Left kidney (tissue), 1 donor: ENCODE measurements at regions not wholly inside any gene's neighbourhood (a gene's known extent, or its start where the extent isn't known, plus 50 kb on each side); places are given as distances from the start of the nearest gene placed in this dataset.
"Not testable (repeated sequence)": the region's sequence is repeated elsewhere in the genome, so short reads cannot be mapped to it uniquely, and the experiment has no call there.

ENCODE experiments used
- DNase-seq: peaks from one replicate; pipeline ENCODE4 v3.0.0-alpha.2; 2013

GRCh38 chr4:154982187-154983047 lies 201.3 kb downstream of the RBM46 start:
- peak; percentile 58 for DNase-seq

DNA sequence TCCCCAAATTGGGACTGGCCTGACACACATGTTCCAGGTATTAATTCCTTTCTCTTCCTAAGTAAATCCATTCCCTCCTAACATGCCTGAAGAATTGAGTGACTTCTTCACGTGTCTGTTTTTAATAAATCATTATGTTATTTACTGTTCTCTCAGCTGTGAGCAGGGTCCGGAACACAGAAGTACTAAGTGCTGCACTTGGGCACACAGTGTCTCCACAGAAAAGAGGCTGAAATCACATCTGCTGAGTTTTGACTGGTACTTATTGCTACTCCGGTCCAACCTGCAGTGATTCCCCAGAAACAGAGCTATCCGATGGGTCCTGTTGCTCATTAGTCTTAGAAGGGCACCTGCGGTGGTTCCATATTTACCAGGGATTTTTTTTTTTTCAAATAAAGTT lies 202.6 kb downstream of the RBM46 start:
- no peak for DNase-seq

DNA sequence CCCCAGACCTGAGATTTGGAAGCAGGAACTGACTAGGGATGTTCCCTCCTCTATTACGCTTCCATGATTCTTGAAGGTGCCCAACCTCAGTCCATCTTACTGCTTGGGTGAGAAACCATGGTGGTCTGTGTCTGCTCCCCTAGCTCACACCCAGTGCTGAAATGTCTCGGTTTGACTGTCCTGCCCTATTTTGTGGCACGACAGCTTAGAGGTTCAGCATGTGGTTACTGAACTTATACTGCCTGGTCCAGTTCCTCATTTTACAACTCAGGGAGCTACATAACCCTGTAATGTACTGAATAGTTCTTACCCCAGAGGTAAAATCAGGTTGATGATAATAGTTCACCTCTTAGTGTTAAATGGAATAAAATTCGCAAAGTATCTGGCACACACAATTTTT lies 203.1 kb downstream of the RBM46 start:
- no peak for DNase-seq

GRCh38 chr4:154984616-154985015 lies 203.5 kb downstream of the RBM46 start:
- DNase-seq: no peak

GRCh38 chr4:154985673-154986072 lies 204.6 kb downstream of the RBM46 start:
- DNase-seq: no peak

DNA sequence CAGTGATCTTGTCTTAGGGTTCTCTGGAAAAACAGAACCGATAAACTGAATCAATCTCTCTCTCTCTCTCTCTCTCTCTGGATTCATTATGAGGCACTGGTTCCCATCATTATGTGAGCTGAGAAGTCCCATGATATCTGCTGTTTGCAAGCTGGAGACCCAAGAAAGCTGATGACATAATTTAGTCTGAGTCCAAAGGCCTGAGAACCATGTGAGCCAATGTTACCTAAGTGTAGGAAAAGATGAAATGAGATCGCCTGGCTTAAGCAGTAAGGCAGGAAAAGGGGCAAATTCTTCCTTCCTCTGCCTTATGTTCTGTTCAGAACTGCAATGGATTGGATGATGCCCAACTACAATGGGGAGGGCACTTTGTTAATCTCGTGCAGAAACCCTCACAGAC lies 207.4 kb downstream of the RBM46 start:
- no peak for DNase-seq

GRCh38 chr4:154989511-154989910 lies 208.4 kb downstream of the RBM46 start:
- DNase-seq: no peak

- not testable (repeated sequence) for DNase-seq
Observed at GRCh38 chr4:154997866-154998265, 210.6 kb upstream of the NPY2R start.

GRCh38 chr4:154998284-154998683 lies 210.2 kb upstream of the NPY2R start:
- no peak for DNase-seq

DNA sequence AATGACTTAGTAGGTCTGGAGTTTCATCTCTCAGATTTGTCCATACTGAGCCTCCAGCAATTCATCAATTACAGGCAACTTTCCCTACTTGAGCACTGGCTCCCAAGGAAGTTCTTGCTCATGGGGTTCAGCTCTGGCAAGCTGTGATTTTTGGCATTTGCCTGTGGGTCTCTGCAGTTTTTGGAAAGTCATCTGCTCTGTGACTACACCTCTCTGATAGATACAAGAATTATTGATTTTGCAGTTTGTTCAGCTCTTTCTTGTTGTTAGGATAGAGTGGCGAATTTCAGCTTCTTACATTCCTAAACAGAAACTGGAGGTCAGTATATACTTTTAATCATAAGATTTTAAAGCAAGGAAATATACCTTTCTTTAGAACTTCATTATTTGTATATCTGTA lies 209.7 kb upstream of the NPY2R start:
- DNase-seq: no peak

GRCh38 chr4:154999950-155000578 lies 208.4 kb upstream of the NPY2R start:
- no peak for DNase-seq

- no peak for DNase-seq
Observed at GRCh38 chr4:155001251-155001650, 207.2 kb upstream of the NPY2R start.

DNA sequence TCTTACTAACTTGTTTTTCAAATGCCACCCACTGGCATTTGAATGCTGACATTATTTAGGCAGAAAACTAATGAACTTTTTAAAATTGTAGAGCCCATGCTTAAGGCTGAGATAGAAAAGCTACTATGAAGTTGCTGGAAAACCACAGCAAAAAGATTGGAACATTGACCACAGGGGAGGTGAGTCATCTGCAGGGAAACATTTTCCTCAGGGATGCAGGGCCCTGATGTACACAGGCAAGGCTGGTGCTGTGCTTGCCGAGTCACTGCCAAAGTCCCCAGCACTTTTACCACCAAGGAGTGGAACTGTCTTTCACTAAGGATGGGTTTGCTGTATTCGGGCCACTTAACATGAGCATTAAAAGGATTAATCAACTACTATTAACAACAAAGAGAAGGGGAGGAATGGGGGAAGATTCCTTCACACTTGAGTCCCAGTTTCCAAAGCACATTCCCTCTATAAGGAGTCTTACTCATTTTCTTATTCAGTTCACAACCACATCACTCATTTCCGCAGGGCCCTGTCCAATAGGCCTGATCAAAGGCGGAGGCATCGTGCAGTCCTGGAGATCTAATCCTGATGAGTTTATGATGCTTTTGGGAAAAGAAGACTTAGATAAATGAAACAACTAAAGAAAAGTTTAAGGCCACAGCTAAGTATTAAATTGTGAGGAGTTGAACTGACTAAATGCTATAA lies 202.9 kb upstream of the NPY2R start:
- no peak for DNase-seq

GRCh38 chr4:155007660-155008176 lies 200.7 kb upstream of the NPY2R start:
- no peak for DNase-seq

GRCh38 chr4:155008389-155008788 lies 200.0 kb upstream of the NPY2R start:
- DNase-seq: no peak

- DNase-seq: no peak
Observed at GRCh38 chr4:155009288-155009687, 199.1 kb upstream of the NPY2R start.

DNA sequence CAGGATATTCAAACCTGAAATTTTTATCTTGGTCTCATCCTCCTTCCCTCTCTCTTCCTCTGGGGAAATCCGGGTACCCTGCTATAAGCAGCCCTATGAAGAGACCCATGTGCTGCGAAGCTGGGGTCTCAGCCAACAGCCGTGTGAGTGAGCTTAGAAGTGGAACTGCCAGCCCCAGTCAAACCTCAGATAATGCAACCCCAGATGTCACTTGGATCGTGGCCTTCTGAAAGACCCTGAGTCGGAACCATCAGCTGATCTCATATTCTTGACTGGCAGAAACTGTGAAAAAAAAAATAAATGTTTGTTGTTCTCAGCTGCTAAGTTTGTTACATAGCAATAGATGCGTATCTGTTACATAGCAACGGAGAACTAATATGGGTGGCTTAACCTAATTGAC lies 198.1 kb upstream of the NPY2R start:
- DNase-seq: no peak

GRCh38 chr4:155011163-155011780 lies 197.2 kb upstream of the NPY2R start:
- DNase-seq: no peak

DNA sequence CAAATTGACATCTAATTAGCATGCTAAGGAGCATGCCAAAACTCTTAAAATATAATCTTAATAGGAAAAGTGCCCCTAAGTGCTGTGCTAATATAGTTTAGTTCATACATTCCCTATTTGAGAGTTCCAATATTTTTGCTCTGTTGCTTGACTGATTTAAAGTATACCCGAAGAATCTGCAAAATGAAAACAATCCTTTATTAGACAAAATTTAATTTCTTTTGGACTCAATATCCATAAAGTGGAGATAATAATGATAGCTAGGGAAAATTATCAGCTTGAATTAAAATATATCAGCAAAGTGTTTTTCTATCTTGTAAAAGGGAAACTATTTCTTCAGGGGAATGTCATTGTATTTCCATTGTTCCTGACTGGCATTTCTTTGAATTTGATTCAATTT lies 196.0 kb upstream of the NPY2R start:
- no peak for DNase-seq

- no peak for DNase-seq
Observed at GRCh38 chr4:155017426-155017825, 191.0 kb upstream of the NPY2R start.

DNA sequence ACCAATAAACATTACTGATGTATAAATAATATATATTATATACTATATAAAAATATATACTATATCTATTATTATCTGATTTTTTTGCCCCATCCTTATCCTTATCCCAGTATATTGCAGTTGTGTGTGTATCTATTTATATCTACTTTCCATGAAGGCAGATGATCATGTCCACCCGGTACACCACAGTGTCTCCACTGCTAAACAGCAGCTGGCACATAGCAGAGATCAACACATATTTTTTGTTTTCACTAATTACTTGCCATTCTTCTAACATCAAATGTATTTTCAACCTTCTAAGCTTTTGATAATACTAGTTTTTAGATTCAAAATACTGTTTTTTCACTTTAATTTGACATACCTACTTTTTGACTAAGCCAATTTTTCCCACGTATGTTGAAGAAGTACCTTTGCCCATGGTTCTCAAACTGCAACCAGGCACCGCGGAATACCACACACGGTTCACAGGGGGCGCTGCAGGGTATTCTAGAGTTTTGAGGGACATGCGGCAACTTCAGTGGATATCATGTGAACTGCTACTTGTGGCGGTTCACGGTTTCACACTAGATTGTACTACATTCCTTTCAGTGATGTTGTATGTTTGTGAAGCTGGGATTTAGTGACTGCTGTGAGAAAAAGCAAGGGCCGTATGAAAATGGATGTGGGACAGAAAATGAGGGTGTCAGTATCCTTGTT lies 182.5 kb upstream of the NPY2R start:
- DNase-seq: peak; percentile 21

DNA sequence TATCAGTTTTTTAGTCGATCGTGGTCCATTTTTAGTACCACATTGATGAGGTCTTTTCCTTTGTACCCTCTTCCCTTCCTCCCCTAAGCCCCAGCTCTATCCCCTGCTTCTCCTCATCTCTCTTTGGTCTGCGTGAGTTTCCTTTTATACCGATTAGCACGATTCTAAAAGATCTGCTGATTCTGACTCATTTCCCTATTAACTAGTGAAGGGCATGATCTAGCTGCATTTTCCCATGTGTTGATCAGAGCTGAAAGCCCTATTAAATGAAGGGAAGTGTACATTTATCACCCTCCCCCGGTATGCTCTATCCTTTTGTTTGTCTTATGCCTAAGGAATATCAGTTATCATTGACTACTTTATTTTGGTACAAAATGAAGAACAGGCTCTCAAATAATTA lies 181.7 kb upstream of the NPY2R start:
- DNase-seq: no peak
